Smooth muscle cell (in vitro differentiated cells): ENCODE measurements at regions not wholly inside any gene's neighbourhood (a gene's known extent, or its start where the extent isn't known, plus 50 kb on each side); places are given as distances from the start of the nearest gene placed in this dataset.

Experiments used
- DNase-seq: peaks from one replicate; lab custom pipeline; 2025; ENCODE audit not compliant: unreplicated experiment; lab: John Stamatoyannopoulos, UW
- H2AFZ ChIP-seq: fragments of 200-600 bp; sonication (generic); 2 replicates; pipeline ENCODE4 v1.6.0; 2016; ENCODE audit warnings: antibody characterized with exemption, low read depth, mild to moderate bottlenecking
- H3F3A ChIP-seq: fragments of 200-600 bp; sonication (generic); 2 replicates; pipeline ENCODE4 v1.6.0; 2017; ENCODE audit warnings: antibody characterized with exemption, low read depth
- H3K27ac ChIP-seq: fragments of 200-600 bp; sonication (generic); 2 replicates; pipeline ENCODE4 v1.5.1; 2016; ENCODE audit warnings: low read depth, mild to moderate bottlenecking
- H3K27me3 ChIP-seq: fragments of 200-600 bp; sonication (generic); 2 replicates; pipeline ENCODE4 v1.6.1; 2016; ENCODE audit warnings: low read depth, mild to moderate bottlenecking
- H3K36me3 ChIP-seq: fragments of 200-600 bp; sonication (generic); 2 replicates; pipeline ENCODE4 v1.5.1; 2016; ENCODE audit warnings: low read depth
- H3K4me1 ChIP-seq: fragments of 200-600 bp; sonication (generic); 2 replicates; pipeline ENCODE4 v1.5.1; 2016; ENCODE audit warnings: low read depth
- H3K4me2 ChIP-seq: fragments of 200-600 bp; sonication (generic); 2 replicates; pipeline ENCODE4 v1.6.0; 2016; ENCODE audit warnings: mild to moderate bottlenecking
- H3K4me3 ChIP-seq: fragments of 200-600 bp; sonication (generic); 2 replicates; pipeline ENCODE4 v1.5.1; 2016; ENCODE audit warnings: mild to moderate bottlenecking
- H3K79me2 ChIP-seq: fragments of 200-600 bp; sonication (generic); 2 replicates; pipeline ENCODE4 v1.6.0; 2016; ENCODE audit warnings: low read depth, mild to moderate bottlenecking
- H3K9ac ChIP-seq: fragments of 200-600 bp; sonication (generic); 2 replicates; pipeline ENCODE4 v1.6.0; 2016; ENCODE audit warnings: low read depth
- H3K9me3 ChIP-seq: fragments of 200-600 bp; sonication (generic); replicated peaks from 2 replicates; pipeline ENCODE4 v1.5.1; 2016; ENCODE audit warnings: low read depth
- H4K20me1 ChIP-seq: fragments of 200-600 bp; sonication (generic); 2 replicates; pipeline ENCODE4 v1.6.0; 2016; ENCODE audit warnings: low read depth
- CTCF ChIP-seq: fragments of 200-600 bp; sonication (generic); IDR thresholded peaks from 2 replicates; pipeline ENCODE4 v1.5.1; 2017; ENCODE audit warnings: borderline replicate concordance, mild to moderate bottlenecking, antibody characterized with exemption; ENCODE audit not compliant: insufficient read depth, poor library complexity, severe bottlenecking
- WGBS: methylation state at CpG from one replicate; pipeline ENCODE4 v1.1.7; 2016; ENCODE audit warnings: low lambda C conversion rate; 5-methylcytosine and 5-hydroxymethylcytosine counted together

- H2AFZ ChIP-seq, result no peak overlapping the region
Observed at GRCh38 chr6:15853259-15853658, 190.4 kb upstream of the DTNBP1 start.

GRCh38 chr6:15852289-15852688, 189.5 kb upstream of the DTNBP1 start:
- no peak for TF ChIP-seq CTCF
- H3K4me2 ChIP-seq, result no peak overlapping the region
- 96% methylated on average over 2 of the region's 2 CpGs for WGBS
- H4K20me1 ChIP-seq, result no peaks in the 10 kb centered on the region
- H3K4me1 ChIP-seq, result no peaks in the 10 kb centered on the region
- H3K27me3 ChIP-seq, result no peaks in the 10 kb centered on the region
- no peaks in the 10 kb centered on the region for H3K36me3 ChIP-seq
- no peak for DNase-seq
- H3K27ac ChIP-seq, result no peak overlapping the region
- H2AFZ ChIP-seq, result no peak overlapping the region
- no peak overlapping the region for H3K4me3 ChIP-seq
- H3K9ac ChIP-seq, result no peak overlapping the region
- no peaks in the 10 kb centered on the region for H3K9me3 ChIP-seq
- H3F3A ChIP-seq, result no peaks in the 10 kb centered on the region
- H3K79me2 ChIP-seq, result no peaks in the 10 kb centered on the region

More at GRCh38 chr6:15853259-15853658, 190.4 kb upstream of the DTNBP1 start:
- no peak for DNase-seq
- Histone ChIP-seq H3K36me3 (no peaks in the 10 kb centered on the region), H3F3A (no peaks in the 10 kb centered on the region), H3K27ac (no peak overlapping the region), H4K20me1 (no peaks in the 10 kb centered on the region), H3K9me3 (no peaks in the 10 kb centered on the region), H3K27me3 (no peaks in the 10 kb centered on the region), H3K4me3 (no peak overlapping the region), H3K9ac (no peak overlapping the region), H3K4me2 (no peak overlapping the region), H3K79me2 (no peaks in the 10 kb centered on the region), H3K4me1 (no peaks in the 10 kb centered on the region)
- 94% methylated on average over 1 of the region's 1 CpG for WGBS
- no peak for TF ChIP-seq CTCF

- no peaks in the 10 kb centered on the region for H3K27me3 ChIP-seq
- no peak overlapping the region for H3K9ac ChIP-seq
- H3K27ac ChIP-seq, result no peak overlapping the region
- H3K36me3 ChIP-seq, result no peaks in the 10 kb centered on the region
- no peak for TF ChIP-seq CTCF
- DNase-seq, result no peak
- no peaks in the 10 kb centered on the region for H3K9me3 ChIP-seq
- H3K79me2 ChIP-seq, result no peaks in the 10 kb centered on the region
- no peak overlapping the region for H3K4me2 ChIP-seq
- no peaks in the 10 kb centered on the region for H3F3A ChIP-seq
- H2AFZ ChIP-seq, result no peak overlapping the region
- WGBS, result 91% methylated on average over 4 of the region's 4 CpGs
- H3K4me3 ChIP-seq, result no peak overlapping the region
- H4K20me1 ChIP-seq, result no peaks in the 10 kb centered on the region
- no peaks in the 10 kb centered on the region for H3K4me1 ChIP-seq
Observed at GRCh38 chr6:15849395-15849794, 186.6 kb upstream of the DTNBP1 start.

- Histone ChIP-seq H3K9ac (no peak overlapping the region), H3K4me3 (no peak overlapping the region), H3K4me2 (no peak overlapping the region), H3K4me1 (no peaks in the 10 kb centered on the region), H3F3A (no peaks in the 10 kb centered on the region), H2AFZ (no peak overlapping the region), H3K36me3 (no peaks in the 10 kb centered on the region), H3K9me3 (no peaks in the 10 kb centered on the region), H3K27ac (no peak overlapping the region), H3K27me3 (no peaks in the 10 kb centered on the region), H4K20me1 (no peaks in the 10 kb centered on the region), H3K79me2 (no peaks in the 10 kb centered on the region)
- DNase-seq, result no peak
- TF ChIP-seq CTCF, result no peak
- 61% methylated on average over 4 of the region's 4 CpGs for WGBS
Observed at GRCh38 chr6:15845492-15845891, 182.7 kb upstream of the DTNBP1 start.
